ENCODE measurements at regions not wholly inside any gene's neighbourhood (a gene's known extent, or its start where the extent isn't known, plus 50 kb on each side); places are given as distances from the start of the nearest gene placed in this dataset.
"Not testable (repeated sequence)": the region's sequence is repeated elsewhere in the genome, so short reads cannot be mapped to it uniquely, and the experiment has no call there.

- Histone ChIP-seq H3K36me3 (replicated peaks; ENCODE audit: insufficient read depth, low read depth) (no peaks in the 10 kb centered on the region), H2AFZ (no peak overlapping the region), H3K4me2 (no peak overlapping the region), H4K20me1 (ENCODE audit: insufficient read depth, poor library complexity, severe bottlenecking) (no peaks in the 10 kb centered on the region), H3K9me2 (replicated peaks; ENCODE audit: insufficient read depth) (no peaks in the 10 kb centered on the region), H3K27ac (no peak overlapping the region), H3K79me2 (no peaks in the 10 kb centered on the region), H3K27me3 (no peaks in the 10 kb centered on the region), H3K4me1 (ENCODE audit: insufficient read depth) (no peaks in the 10 kb centered on the region), H3K9me3 (ENCODE audit: low read depth) (no peaks in the 10 kb centered on the region), H3K4me3 (no peak overlapping the region)
- no peak for DNase-seq (ENCODE audit: low spot score)
- TF ChIP-seq CTCF (IDR thresholded peaks at IDR 0.05; ENCODE audit: poor library complexity) = no peak
- TF ChIP-seq EZH2 (IDR thresholded peaks at IDR 0.05; ENCODE audit: borderline replicate concordance) = no peak
- TF ChIP-seq EZH2phosphoT487 (IDR thresholded peaks at IDR 0.05; ENCODE audit: low read depth, severe bottlenecking, unreplicated experiment) = no peak
- WGBS (ENCODE audit: low lambda C conversion rate, missing lambda C conversion rate) = 96% methylated on average over 2 of the region's 2 CpGs
Observed at GRCh38 chr9:42396318-42396717, 212.9 kb downstream of the SPATA31A6 start.

GRCh38 chr9:42397336-42397735 lies 213.9 kb downstream of the SPATA31A6 start:
- not testable (repeated sequence) for DNase-seq (ENCODE audit: low spot score); H4K20me1 ChIP-seq (ENCODE audit: insufficient read depth, poor library complexity, severe bottlenecking); H3K27me3 ChIP-seq

GRCh38 chr9:42402919-42403318 lies 219.5 kb downstream of the SPATA31A6 start:
- not testable (repeated sequence) for H3K27me3 ChIP-seq; H3K4me3 ChIP-seq; H3K9me3 ChIP-seq (ENCODE audit: low read depth); H4K20me1 ChIP-seq (ENCODE audit: insufficient read depth, poor library complexity, severe bottlenecking); H3K79me2 ChIP-seq; DNase-seq (ENCODE audit: low spot score); H2AFZ ChIP-seq; H3K27ac ChIP-seq; H3K4me1 ChIP-seq (ENCODE audit: insufficient read depth); H3K9me2 ChIP-seq (replicated peaks; ENCODE audit: insufficient read depth); H3K4me2 ChIP-seq; H3K36me3 ChIP-seq (replicated peaks; ENCODE audit: insufficient read depth, low read depth)
- WGBS (ENCODE audit: low lambda C conversion rate, missing lambda C conversion rate) = 89% methylated on average over 2 of the region's 2 CpGs

More at GRCh38 chr9:42397336-42397735, 213.9 kb downstream of the SPATA31A6 start:
- not testable (repeated sequence) for H2AFZ ChIP-seq; H3K27ac ChIP-seq; H3K9me2 ChIP-seq (replicated peaks; ENCODE audit: insufficient read depth); H3K9me3 ChIP-seq (ENCODE audit: low read depth); H3K4me2 ChIP-seq; H3K4me3 ChIP-seq; H3K4me1 ChIP-seq (ENCODE audit: insufficient read depth); H3K36me3 ChIP-seq (replicated peaks; ENCODE audit: insufficient read depth, low read depth); H3K79me2 ChIP-seq
- WGBS (ENCODE audit: low lambda C conversion rate, missing lambda C conversion rate) = 90% methylated on average over 7 of the region's 7 CpGs

- not testable (repeated sequence) for H3K27me3 ChIP-seq; H3K27ac ChIP-seq; H3K9me3 ChIP-seq (ENCODE audit: low read depth); H4K20me1 ChIP-seq (ENCODE audit: insufficient read depth, poor library complexity, severe bottlenecking); DNase-seq (ENCODE audit: low spot score); H3K9me2 ChIP-seq (replicated peaks; ENCODE audit: insufficient read depth); H3K4me2 ChIP-seq; H3K36me3 ChIP-seq (replicated peaks; ENCODE audit: insufficient read depth, low read depth); H3K4me1 ChIP-seq (ENCODE audit: insufficient read depth); H2AFZ ChIP-seq; H3K79me2 ChIP-seq; H3K4me3 ChIP-seq
- 83% methylated on average over 1 of the region's 1 CpG for WGBS (ENCODE audit: low lambda C conversion rate, missing lambda C conversion rate)
Observed at GRCh38 chr9:42409581-42409980, 226.1 kb downstream of the SPATA31A6 start.

GRCh38 chr9:42412354-42412753 lies 228.9 kb downstream of the SPATA31A6 start:
- 66% methylated on average over 1 of the region's 1 CpG for WGBS (ENCODE audit: low lambda C conversion rate, missing lambda C conversion rate)
- not testable (repeated sequence) for H3K27ac ChIP-seq; H3K4me1 ChIP-seq (ENCODE audit: insufficient read depth); H2AFZ ChIP-seq; H3K36me3 ChIP-seq (replicated peaks; ENCODE audit: insufficient read depth, low read depth); H3K4me3 ChIP-seq; H3K9me3 ChIP-seq (ENCODE audit: low read depth); DNase-seq (ENCODE audit: low spot score); H4K20me1 ChIP-seq (ENCODE audit: insufficient read depth, poor library complexity, severe bottlenecking); H3K9me2 ChIP-seq (replicated peaks; ENCODE audit: insufficient read depth); H3K79me2 ChIP-seq; H3K4me2 ChIP-seq; H3K27me3 ChIP-seq

GRCh38 chr9:42414865-42415264 lies 231.4 kb downstream of the SPATA31A6 start:
- not testable (repeated sequence) for H3K36me3 ChIP-seq (replicated peaks; ENCODE audit: insufficient read depth, low read depth); H3K4me2 ChIP-seq; H3K4me1 ChIP-seq (ENCODE audit: insufficient read depth); H3K27me3 ChIP-seq; H3K9me2 ChIP-seq (replicated peaks; ENCODE audit: insufficient read depth); H3K27ac ChIP-seq; DNase-seq (ENCODE audit: low spot score); H3K9me3 ChIP-seq (ENCODE audit: low read depth); H3K79me2 ChIP-seq; H2AFZ ChIP-seq; H4K20me1 ChIP-seq (ENCODE audit: insufficient read depth, poor library complexity, severe bottlenecking); H3K4me3 ChIP-seq
- WGBS (ENCODE audit: low lambda C conversion rate, missing lambda C conversion rate) = 57% methylated on average over 1 of the region's 1 CpG

GRCh38 chr9:42419652-42420051 lies 236.2 kb downstream of the SPATA31A6 start:
- 69% methylated on average over 2 of the region's 8 CpGs for WGBS (ENCODE audit: low lambda C conversion rate, missing lambda C conversion rate)
- DNase-seq (ENCODE audit: low spot score); H3K79me2 ChIP-seq; H3K36me3 ChIP-seq (replicated peaks; ENCODE audit: insufficient read depth, low read depth); H2AFZ ChIP-seq; H3K9me3 ChIP-seq (ENCODE audit: low read depth); H3K27ac ChIP-seq; H4K20me1 ChIP-seq (ENCODE audit: insufficient read depth, poor library complexity, severe bottlenecking); H3K4me1 ChIP-seq (ENCODE audit: insufficient read depth); H3K4me2 ChIP-seq; H3K4me3 ChIP-seq; H3K9me2 ChIP-seq (replicated peaks; ENCODE audit: insufficient read depth); H3K27me3 ChIP-seq: not testable (repeated sequence)

- not testable (repeated sequence) for H3K9me3 ChIP-seq (ENCODE audit: low read depth); H3K27me3 ChIP-seq; H3K4me1 ChIP-seq (ENCODE audit: insufficient read depth); H3K4me3 ChIP-seq; DNase-seq (ENCODE audit: low spot score); H4K20me1 ChIP-seq (ENCODE audit: insufficient read depth, poor library complexity, severe bottlenecking); H3K9me2 ChIP-seq (replicated peaks; ENCODE audit: insufficient read depth); H3K79me2 ChIP-seq; H3K36me3 ChIP-seq (replicated peaks; ENCODE audit: insufficient read depth, low read depth); H2AFZ ChIP-seq; H3K27ac ChIP-seq; H3K4me2 ChIP-seq
- WGBS (ENCODE audit: low lambda C conversion rate, missing lambda C conversion rate) = 90% methylated on average over 2 of the region's 2 CpGs
Observed at GRCh38 chr9:42420324-42420723, 236.9 kb downstream of the SPATA31A6 start.

All from hepatocyte (in vitro differentiated cells).